GM19025 (cell line): ENCODE measurements at regions not wholly inside any gene's neighbourhood (a gene's known extent, or its start where the extent isn't known, plus 50 kb on each side); places are given as distances from the start of the nearest gene placed in this dataset.

ENCODE experiments used
- ATAC-seq: cut with Tn5 transposase; IDR thresholded peaks from one replicate; pipeline ENCODE4 v1.9.1; 2021; ENCODE audit warnings: mild to moderate bottlenecking, low read depth, moderate library complexity; ENCODE audit not compliant: unreplicated experiment

- no peak for ATAC-seq
These were observed 239.1 kb downstream of the ICOS start for GRCh38 chr2:204175552-204176271.

DNA sequence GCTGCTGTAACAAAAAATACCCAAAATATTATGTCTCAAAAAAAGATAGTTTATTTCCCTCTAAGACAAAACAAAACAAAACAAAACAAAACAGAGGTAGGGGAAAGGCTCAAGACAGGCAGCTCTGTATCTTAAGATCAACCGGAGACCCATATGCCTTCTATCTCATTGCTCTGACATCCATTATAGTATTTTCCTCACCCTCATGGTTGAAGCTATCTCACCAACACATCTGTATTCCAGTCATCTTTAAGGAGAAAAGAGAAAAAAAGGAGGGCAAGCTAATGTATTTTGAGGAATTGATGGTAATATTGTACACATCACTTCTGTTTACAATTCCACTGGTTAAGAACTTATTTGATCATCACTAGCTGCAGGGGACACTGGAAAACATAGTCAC lies 239.7 kb downstream of the ICOS start:
- ATAC-seq = no peak

- no peak for ATAC-seq
These were observed 240.9 kb downstream of the ICOS start for GRCh38 chr2:204177251-204177976.

- ATAC-seq = no peak
These were observed 241.5 kb downstream of the ICOS start for GRCh38 chr2:204177977-204178522.

DNA sequence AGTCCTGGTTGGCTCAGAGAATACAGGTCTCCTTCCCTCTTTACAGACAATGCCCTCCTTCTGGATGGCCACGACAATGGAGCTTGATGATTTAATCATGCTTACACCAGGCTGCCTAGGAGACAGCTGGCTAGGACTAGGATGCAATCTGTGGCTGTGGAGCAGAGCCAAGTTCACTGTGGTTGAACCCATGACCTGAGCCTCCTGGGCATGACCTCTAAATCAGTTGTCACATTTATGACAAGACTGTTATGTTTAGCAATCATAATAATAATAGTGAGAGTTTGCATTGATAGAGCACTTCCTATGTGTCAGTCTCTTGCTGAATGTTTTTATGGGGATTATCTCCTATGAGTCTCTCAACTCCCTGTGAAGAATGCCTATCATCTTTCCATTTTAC lies 244.1 kb downstream of the ICOS start:
- ATAC-seq = no peak

DNA sequence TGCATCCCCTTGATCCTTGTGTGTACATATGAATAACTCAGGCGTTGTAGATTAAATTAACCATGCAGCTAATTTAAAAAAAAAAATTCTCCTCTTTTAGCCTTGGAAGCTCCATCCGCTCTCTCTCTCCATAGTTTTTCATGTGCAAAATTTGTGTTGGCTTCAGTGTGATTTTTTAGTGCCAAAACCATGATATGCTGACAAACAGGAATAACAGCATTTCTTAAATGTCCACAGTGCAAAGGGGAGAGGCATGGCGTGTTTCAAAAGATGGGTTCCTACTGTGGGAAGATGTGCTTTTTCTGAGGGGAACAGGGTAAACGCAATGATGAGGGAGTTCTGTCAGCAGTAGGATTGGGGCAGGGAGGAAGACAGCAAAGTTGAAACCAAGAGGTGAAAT lies 247.0 kb downstream of the ICOS start:
- no peak for ATAC-seq

- ATAC-seq = no peak
These were observed 247.7 kb downstream of the ICOS start for GRCh38 chr2:204184226-204184625.

DNA sequence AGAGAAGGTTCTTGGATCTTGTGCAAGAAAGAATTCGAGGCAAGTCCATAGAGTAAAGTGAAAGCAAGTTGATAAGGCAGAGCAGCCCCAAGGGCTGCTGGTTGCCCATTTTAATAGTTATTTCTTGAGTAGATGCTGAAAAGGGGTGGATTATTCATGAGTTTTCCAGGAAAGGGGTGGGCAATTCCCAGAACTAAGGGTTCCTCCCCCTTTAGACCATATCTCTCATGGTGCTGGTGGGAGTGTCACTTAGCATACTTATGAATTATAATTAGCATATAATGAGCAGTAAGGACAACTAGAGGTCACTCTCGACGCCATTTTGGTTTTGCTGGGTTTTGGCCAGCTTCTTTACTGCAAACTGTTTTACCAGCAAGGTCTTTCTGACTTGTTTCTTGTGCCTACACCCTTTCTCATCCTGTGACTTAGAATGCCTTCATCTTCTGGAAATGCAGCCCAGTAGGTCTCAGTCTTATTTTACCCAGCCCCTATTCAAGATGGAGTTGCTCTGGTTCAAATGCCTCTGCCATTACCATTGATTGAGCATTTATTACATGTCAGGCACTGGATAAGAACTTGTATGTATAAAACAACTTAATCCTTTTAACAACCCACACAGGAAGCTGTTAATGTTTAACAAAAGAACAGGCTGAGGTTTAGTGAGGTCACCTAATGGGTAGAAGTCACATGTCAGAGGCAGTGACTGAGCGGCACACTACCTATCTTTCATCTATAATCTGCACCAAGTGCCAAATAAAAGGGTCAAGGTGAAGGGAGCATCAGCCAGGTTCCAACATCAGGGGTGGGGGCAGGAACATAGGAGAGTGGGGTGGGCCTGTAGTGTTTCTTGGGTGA lies 250.9 kb downstream of the ICOS start:
- ATAC-seq = no peak

- ATAC-seq = no peak
These were observed 255.0 kb downstream of the ICOS start for GRCh38 chr2:204191574-204191973.

DNA sequence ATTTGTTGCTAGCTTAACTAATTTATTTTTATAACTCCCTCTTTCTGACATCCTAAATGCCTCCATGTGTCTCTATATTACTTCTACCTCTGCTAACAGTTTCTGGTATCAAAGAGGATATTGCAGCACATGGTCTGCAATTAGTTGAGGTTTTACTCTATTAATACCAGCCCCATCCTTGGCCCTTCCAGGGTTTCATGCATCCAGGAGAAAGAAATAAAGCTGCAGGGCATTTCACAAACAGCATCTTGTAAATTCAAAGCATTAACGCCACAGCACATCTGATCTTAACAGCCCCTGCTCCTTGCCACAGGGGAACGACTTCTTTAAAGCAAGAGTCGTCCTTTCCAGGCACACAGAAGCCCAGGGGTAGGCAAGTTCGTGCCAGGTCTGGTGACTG lies 258.9 kb downstream of the ICOS start:
- no peak for ATAC-seq

DNA sequence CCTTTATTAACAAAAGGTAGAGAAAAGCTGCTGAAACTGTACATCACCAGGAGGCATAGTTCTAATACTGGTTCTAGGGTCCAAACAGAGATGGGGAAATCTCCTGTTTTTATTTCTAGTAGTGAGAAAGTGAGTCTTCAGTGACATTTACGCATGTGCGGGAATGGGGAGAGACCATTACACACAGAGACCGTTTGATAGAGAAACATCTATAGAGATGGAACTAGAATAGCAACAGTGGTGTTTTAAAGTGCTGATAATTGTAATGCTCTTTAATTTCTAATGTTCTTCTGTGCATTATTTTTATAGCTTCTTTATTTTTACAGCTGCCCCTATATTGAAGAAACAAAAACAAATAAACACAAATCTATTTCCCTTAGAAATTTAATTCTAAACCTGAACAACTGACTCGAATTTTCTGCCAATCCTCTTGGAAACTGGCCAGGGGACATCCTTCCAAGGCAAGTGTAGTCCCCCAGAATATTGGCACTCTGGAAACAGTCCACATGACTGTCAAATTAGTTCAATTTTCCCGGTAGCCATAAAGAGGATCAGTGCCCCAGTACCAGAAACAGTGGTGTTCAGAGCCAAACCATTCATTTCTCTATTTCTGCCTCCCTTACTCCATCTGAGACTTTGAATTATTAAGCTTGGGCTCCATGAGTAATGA lies 260.9 kb downstream of the ICOS start:
- no peak for ATAC-seq

- no peak for ATAC-seq
These were observed 262.8 kb downstream of the ICOS start for GRCh38 chr2:204199357-204199756.

- ATAC-seq = no peak
These were observed 264.9 kb downstream of the ICOS start for GRCh38 chr2:204201507-204201906.

DNA sequence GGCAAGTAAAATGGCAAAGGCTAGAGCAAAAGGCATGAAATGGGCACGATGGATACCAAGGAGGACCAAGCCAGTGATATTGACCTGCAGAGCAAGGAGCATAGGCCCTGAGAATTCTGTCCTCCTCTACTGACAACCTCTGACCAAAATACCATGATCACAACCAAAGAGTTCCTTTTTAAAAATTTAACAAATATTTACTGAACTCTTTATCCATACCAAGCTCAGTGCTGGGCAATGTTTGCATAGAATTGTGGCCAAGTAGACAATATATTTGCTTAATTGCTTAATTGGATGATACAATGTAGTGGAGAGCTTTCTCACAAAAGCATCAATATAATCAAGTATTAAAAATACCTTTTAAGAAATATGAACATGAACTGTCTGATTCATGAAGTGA lies 265.7 kb downstream of the ICOS start:
- no peak for ATAC-seq

- no peak for ATAC-seq
These were observed 267.1 kb downstream of the ICOS start for GRCh38 chr2:204203704-204204103.

- ATAC-seq = no peak
These were observed 268.5 kb downstream of the ICOS start for GRCh38 chr2:204205082-204205481.

DNA sequence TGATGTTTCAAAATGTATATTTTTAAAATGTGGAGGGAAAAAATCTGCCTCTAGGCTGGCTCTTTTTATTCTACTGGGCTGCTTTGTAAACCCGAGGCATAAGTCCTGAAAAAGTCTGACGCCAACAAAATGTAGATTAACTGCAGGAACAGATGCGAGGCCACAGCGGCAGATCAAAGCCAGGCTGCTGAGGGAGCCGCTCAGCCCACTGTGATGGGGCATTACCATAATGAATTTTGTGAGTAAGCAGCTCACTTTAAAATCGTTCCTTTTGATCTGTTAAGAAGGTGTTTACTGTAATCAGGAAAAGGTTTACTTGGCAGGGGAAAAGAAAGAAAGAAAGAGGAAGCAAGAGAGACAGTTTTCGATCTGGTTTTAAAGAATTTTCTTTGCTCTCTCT lies 269.0 kb downstream of the ICOS start:
- no peak for ATAC-seq

GRCh38 chr2:204207866-204208265 lies 271.3 kb downstream of the ICOS start:
- no peak for ATAC-seq

- ATAC-seq = no peak
These were observed 277.0 kb downstream of the ICOS start for GRCh38 chr2:204213588-204213987.

- ATAC-seq = no peak
These were observed 281.5 kb downstream of the ICOS start for GRCh38 chr2:204218040-204218439.
